Esophagus muscularis mucosa (tissue), 4 donors: ENCODE measurements at regions not wholly inside any gene's neighbourhood (a gene's known extent, or its start where the extent isn't known, plus 50 kb on each side); places are given as distances from the start of the nearest gene placed in this dataset.

Experiments
- DNase-seq: peaks from one replicate; pipeline ENCODE4 v3.0.0-alpha.2; 2017; ENCODE audit errors: extremely low spot score
- H3K27ac ChIP-seq, 4 donors: fragments of 200-600 bp; sonication (generic); replicated peaks in 1 of 4; 1 replicate in 3 of 4; 2 replicates in 1 of 4; pipeline ENCODE4 v1.5.1; 2016 to 2019; ENCODE audit warnings: mild to moderate bottlenecking in 1 of 4
- H3K27me3 ChIP-seq, 4 donors: fragments of 200-600 bp; sonication (generic); one replicate each; pipeline versions ENCODE4 v1.5.1 to v1.6.0; 2016 to 2019
- H3K36me3 ChIP-seq, 4 donors: fragments of 200-600 bp; sonication (generic); one replicate each; pipeline ENCODE4 v1.5.1; 2016 to 2019
- H3K4me1 ChIP-seq, 4 donors: fragments of 200-600 bp; sonication (generic); one replicate each; pipeline ENCODE4 v1.5.1; 2016 to 2019
- H3K4me3 ChIP-seq, 4 donors: fragments of 200-600 bp; sonication (generic); 1 replicate in 2 of 4; 2 replicates in 2 of 4; pipeline ENCODE4 v1.5.1; 2016 to 2019; ENCODE audit warnings: mild to moderate bottlenecking in 4 of 4, moderate library complexity in 1 of 4
- H3K9me3 ChIP-seq, 4 donors: fragments of 200-600 bp; sonication (generic); 1 replicate in 3 of 4; 2 replicates in 1 of 4; pipeline ENCODE4 v1.5.1; 2016 to 2019
- CTCF ChIP-seq, 3 experiments: fragments of 200-600 bp in 2 of 3; fragments of 450-650 bp in 1 of 3; sonication (generic) in 2 of 3; IDR thresholded peaks; one replicate each; pipeline ENCODE4 v1.5.1; 2017 to 2019; ENCODE audit warnings: antibody characterized with exemption in 3 of 3, mild to moderate bottlenecking in 2 of 3, moderate library complexity in 1 of 3
- EP300 ChIP-seq: sonication (generic); formaldehyde crosslinking; IDR thresholded peaks from one replicate; pipeline ENCODE4 v1.6.1; 2017; ENCODE audit warnings: antibody characterized with exemption
- POLR2A ChIP-seq: fragments of 450-650 bp; IDR thresholded peaks from one replicate; pipeline ENCODE4 v1.6.1; 2017; ENCODE audit warnings: antibody characterized with exemption, moderate library complexity, mild to moderate bottlenecking, low read depth
- POLR2AphosphoS5 ChIP-seq, 2 donors: sonication (generic); formaldehyde crosslinking; IDR thresholded peaks; one replicate each; pipeline ENCODE4 v1.6.1; 2017; ENCODE audit warnings: antibody characterized with exemption in 2 of 2
- WGBS: methylation state at CpG from one replicate; pipeline ENCODE4 v1.1.5; 2018; 5-methylcytosine and 5-hydroxymethylcytosine counted together
- intact Hi-C: fragments of 100-400 bp; cut with DNase I; formaldehyde crosslinking; loops from one replicate; pipeline ENCODE4 v1.15.1; 2023

GRCh38 chr2:70024284-70024683 lies 62.9 kb upstream of the ASPRV1 start:
- Histone ChIP-seq H3K4me3 (no peak overlapping the region), H3K27ac (no peak overlapping the region), H3K27me3 (no peaks in the 10 kb centered on the region), H3K9me3 (no peaks in the 10 kb centered on the region), H3K36me3 (peaks cover 0 to 20% (median 0%) of the 10 kb centered on the region in 4 donors), H3K4me1 (peaks cover 3 to 8% (median 5%) of the 10 kb centered on the region in 4 donors)
- WGBS: 71% methylated on average over 3 of the region's 3 CpGs
- no peak for DNase-seq
- TF ChIP-seq CTCF (IDR thresholded peaks at IDR 0.05) (no peak), POLR2A (no peak), POLR2AphosphoS5 (IDR thresholded peaks at IDR 0.05) (no peak), EP300 (no peak)
- intact Hi-C loops: no loop called here

DNA sequence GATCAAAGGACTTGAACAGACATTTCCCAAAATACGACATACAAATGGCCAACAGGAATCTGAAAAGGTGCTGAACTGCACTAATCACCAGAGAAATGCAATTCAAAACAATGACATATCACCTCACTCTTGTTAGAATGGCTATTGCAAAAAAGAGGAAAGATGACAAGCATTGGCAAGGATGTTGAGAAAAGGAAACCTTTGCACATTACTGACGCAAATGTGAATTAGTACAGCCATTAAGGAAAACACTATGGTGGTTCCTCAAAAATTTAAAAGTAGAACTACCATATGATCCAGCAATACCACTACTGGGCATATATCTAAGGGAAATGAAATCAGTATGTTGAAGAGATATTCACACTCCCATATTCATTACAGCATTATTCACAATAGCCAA lies 57.7 kb upstream of the ASPRV1 start:
- Histone ChIP-seq H3K27ac (no peak overlapping the region), H3K4me3 (no peak overlapping the region), H3K4me1 (no peaks in the 10 kb centered on the region), H3K9me3 (no peaks in the 10 kb centered on the region), H3K27me3 (no peaks in the 10 kb centered on the region), H3K36me3 (peaks cover 0 to 16% (median 12%) of the 10 kb centered on the region in 4 donors)
- intact Hi-C loops: no loop called here
- TF ChIP-seq POLR2AphosphoS5 (IDR thresholded peaks at IDR 0.05) (peak in 1 of 2 donors; percentile 9), EP300 (no peak)
- 93% methylated on average over 2 of the region's 2 CpGs for WGBS
- no peak for DNase-seq

DNA sequence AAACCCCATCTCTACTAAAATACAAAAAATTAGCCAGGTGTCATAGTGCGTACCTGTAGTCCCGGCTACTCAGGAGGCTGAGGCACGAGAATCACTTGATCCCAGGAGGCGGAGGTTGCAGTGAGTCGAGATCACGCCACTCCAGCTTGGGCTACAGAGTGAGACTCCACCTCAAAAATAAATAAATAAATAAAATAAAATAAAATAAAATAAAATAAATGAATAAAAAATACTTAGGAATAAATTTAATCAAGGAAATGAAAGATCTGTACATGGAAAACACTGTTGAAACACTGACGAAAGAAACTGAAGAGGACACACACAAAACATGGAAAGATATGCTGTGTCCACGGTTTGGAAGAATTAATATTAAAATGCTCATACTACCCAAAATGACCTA lies 56.5 kb upstream of the ASPRV1 start:
- TF ChIP-seq POLR2AphosphoS5 (IDR thresholded peaks at IDR 0.05): no peak
- TF ChIP-seq POLR2A: no peak
- no peak for TF ChIP-seq CTCF (IDR thresholded peaks at IDR 0.05)
- TF ChIP-seq EP300: no peak
- DNase-seq: no peak
- no peak overlapping the region for H3K4me3 ChIP-seq
- peaks cover 0 to 17% (median 12%) of the 10 kb centered on the region in 4 donors for H3K36me3 ChIP-seq
- H3K4me1 ChIP-seq: no peaks in the 10 kb centered on the region
- no peaks in the 10 kb centered on the region for H3K9me3 ChIP-seq
- H3K27ac ChIP-seq: no peak overlapping the region
- H3K27me3 ChIP-seq: no peaks in the 10 kb centered on the region
- 93% methylated on average over 8 of the region's 8 CpGs for WGBS
- intact Hi-C loops: no loop called here

GRCh38 chr2:70014959-70015358 lies 53.5 kb upstream of the ASPRV1 start:
- no peak for TF ChIP-seq POLR2A
- no peak for TF ChIP-seq CTCF (IDR thresholded peaks at IDR 0.05)
- TF ChIP-seq EP300: no peak
- TF ChIP-seq POLR2AphosphoS5 (IDR thresholded peaks at IDR 0.05): no peak
- DNase-seq: no peak
- intact Hi-C loops: no loop called here
- H3K9me3 ChIP-seq: no peaks in the 10 kb centered on the region
- H3K27me3 ChIP-seq: no peaks in the 10 kb centered on the region
- no peak overlapping the region for H3K4me3 ChIP-seq
- H3K27ac ChIP-seq: no peak overlapping the region
- H3K4me1 ChIP-seq: no peaks in the 10 kb centered on the region
- peaks cover 0 to 17% (median 9%) of the 10 kb centered on the region in 4 donors for H3K36me3 ChIP-seq

DNA sequence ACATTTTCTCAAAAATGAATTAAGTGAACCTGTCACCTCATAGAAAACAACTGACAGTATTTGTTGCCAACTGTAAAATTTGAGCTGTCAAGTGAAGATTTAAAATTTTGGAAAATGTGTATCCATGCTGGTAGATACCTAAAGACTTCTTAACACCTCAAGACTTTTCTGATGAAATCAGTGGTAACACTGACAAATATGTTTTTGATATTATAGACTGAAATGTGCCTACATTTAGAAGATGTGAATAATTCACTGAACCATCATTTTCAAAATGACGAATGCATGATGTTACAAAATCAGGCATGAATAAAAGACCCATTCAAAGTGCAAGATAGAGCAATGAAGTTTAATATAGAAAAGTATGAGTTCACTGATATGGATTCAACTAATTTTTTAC lies 51.5 kb upstream of the ASPRV1 start:
- Histone ChIP-seq H3K9me3 (no peaks in the 10 kb centered on the region), H3K36me3 (peaks cover 0 to 17% (median 9%) of the 10 kb centered on the region in 4 donors), H3K4me1 (no peaks in the 10 kb centered on the region), H3K4me3 (no peak overlapping the region), H3K27ac (no peak overlapping the region), H3K27me3 (no peaks in the 10 kb centered on the region)
- WGBS: 88% methylated on average over 1 of the region's 1 CpG
- intact Hi-C loops: no loop called here
- DNase-seq: no peak
- TF ChIP-seq CTCF (IDR thresholded peaks at IDR 0.05) (no peak), EP300 (no peak), POLR2A (no peak), POLR2AphosphoS5 (IDR thresholded peaks at IDR 0.05) (no peak)
